ENCODE measurements at regions not wholly inside any gene's neighbourhood (a gene's known extent, or its start where the extent isn't known, plus 50 kb on each side); places are given as distances from the start of the nearest gene placed in this dataset.

- no peak for TF ChIP-seq EZH2 (IDR thresholded peaks at IDR 0.05; ENCODE audit: borderline replicate concordance)
- TF ChIP-seq, protein P1, sequence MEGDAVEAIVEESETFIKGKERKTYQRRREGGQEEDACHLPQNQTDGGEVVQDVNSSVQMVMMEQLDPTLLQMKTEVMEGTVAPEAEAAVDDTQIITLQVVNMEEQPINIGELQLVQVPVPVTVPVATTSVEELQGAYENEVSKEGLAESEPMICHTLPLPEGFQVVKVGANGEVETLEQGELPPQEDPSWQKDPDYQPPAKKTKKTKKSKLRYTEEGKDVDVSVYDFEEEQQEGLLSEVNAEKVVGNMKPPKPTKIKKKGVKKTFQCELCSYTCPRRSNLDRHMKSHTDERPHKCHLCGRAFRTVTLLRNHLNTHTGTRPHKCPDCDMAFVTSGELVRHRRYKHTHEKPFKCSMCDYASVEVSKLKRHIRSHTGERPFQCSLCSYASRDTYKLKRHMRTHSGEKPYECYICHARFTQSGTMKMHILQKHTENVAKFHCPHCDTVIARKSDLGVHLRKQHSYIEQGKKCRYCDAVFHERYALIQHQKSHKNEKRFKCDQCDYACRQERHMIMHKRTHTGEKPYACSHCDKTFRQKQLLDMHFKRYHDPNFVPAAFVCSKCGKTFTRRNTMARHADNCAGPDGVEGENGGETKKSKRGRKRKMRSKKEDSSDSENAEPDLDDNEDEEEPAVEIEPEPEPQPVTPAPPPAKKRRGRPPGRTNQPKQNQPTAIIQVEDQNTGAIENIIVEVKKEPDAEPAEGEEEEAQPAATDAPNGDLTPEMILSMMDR (IDR thresholded peaks at IDR 0.05; ENCODE audit: poor library complexity): no peak
- no peak for TF ChIP-seq EZH2phosphoT487 (IDR thresholded peaks at IDR 0.05; ENCODE audit: low read depth, severe bottlenecking, unreplicated experiment)
- no peak overlapping the region for H2AFZ ChIP-seq
- H3K4me1 ChIP-seq (ENCODE audit: insufficient read depth): peaks cover 57% of the 10 kb centered on the region
- peak; percentile 48 for DNase-seq (ENCODE audit: low spot score)
- peak overlapping the region; percentile 18 for H3K4me2 ChIP-seq
- no peaks in the 10 kb centered on the region for H3K79me2 ChIP-seq
- no peaks in the 10 kb centered on the region for H3K36me3 ChIP-seq (replicated peaks; ENCODE audit: insufficient read depth, low read depth)
- no peaks in the 10 kb centered on the region for H4K20me1 ChIP-seq (ENCODE audit: insufficient read depth, poor library complexity, severe bottlenecking)
- H3K27me3 ChIP-seq: no peaks in the 10 kb centered on the region
- no peaks in the 10 kb centered on the region for H3K9me2 ChIP-seq (replicated peaks; ENCODE audit: insufficient read depth)
- no peak overlapping the region for H3K4me3 ChIP-seq
- no peaks in the 10 kb centered on the region for H3K9me3 ChIP-seq (ENCODE audit: low read depth)
- 71% methylated on average over 3 of the region's 3 CpGs for WGBS (ENCODE audit: low lambda C conversion rate, missing lambda C conversion rate)
- H3K27ac ChIP-seq: peak overlapping the region; percentile 72
Measured at GRCh38 chr1:228933753-228934152, 198.5 kb downstream of the RHOU start.

- no peaks in the 10 kb centered on the region for H3K27me3 ChIP-seq
- no peak overlapping the region for H2AFZ ChIP-seq
- H3K9me3 ChIP-seq (ENCODE audit: low read depth): no peaks in the 10 kb centered on the region
- H3K79me2 ChIP-seq: no peaks in the 10 kb centered on the region
- H3K4me2 ChIP-seq: peak overlapping the region; percentile 46
- WGBS (ENCODE audit: low lambda C conversion rate, missing lambda C conversion rate): 78% methylated on average over 4 of the region's 4 CpGs
- H3K27ac ChIP-seq: peak overlapping the region; percentile 76
- H3K4me1 ChIP-seq (ENCODE audit: insufficient read depth): peaks cover 53% of the 10 kb centered on the region
- H3K4me3 ChIP-seq: no peak overlapping the region
- no peaks in the 10 kb centered on the region for H3K9me2 ChIP-seq (replicated peaks; ENCODE audit: insufficient read depth)
- no peaks in the 10 kb centered on the region for H3K36me3 ChIP-seq (replicated peaks; ENCODE audit: insufficient read depth, low read depth)
- no peaks in the 10 kb centered on the region for H4K20me1 ChIP-seq (ENCODE audit: insufficient read depth, poor library complexity, severe bottlenecking)
- TF ChIP-seq, protein P1 (IDR thresholded peaks at IDR 0.05; ENCODE audit: poor library complexity): no peak
- TF ChIP-seq EZH2phosphoT487 (IDR thresholded peaks at IDR 0.05; ENCODE audit: low read depth, severe bottlenecking, unreplicated experiment): no peak
- TF ChIP-seq EZH2 (IDR thresholded peaks at IDR 0.05; ENCODE audit: borderline replicate concordance): no peak
- peak; percentile 60 for DNase-seq (ENCODE audit: low spot score)
Measured at GRCh38 chr1:228935198-228935663, 200.0 kb downstream of the RHOU start.

GRCh38 chr1:228935855-228936727 is 200.8 kb downstream of the RHOU start:
- H3K9me3 ChIP-seq (ENCODE audit: low read depth): no peaks in the 10 kb centered on the region
- H3K79me2 ChIP-seq: no peaks in the 10 kb centered on the region
- H3K27ac ChIP-seq: peak overlapping the region; percentile 76
- H3K4me3 ChIP-seq: no peak overlapping the region
- no peaks in the 10 kb centered on the region for H3K36me3 ChIP-seq (replicated peaks; ENCODE audit: insufficient read depth, low read depth)
- H3K4me1 ChIP-seq (ENCODE audit: insufficient read depth): peaks cover 46% of the 10 kb centered on the region
- WGBS (ENCODE audit: low lambda C conversion rate, missing lambda C conversion rate): 69% methylated on average over 15 of the region's 15 CpGs
- no peak overlapping the region for H2AFZ ChIP-seq
- H3K4me2 ChIP-seq: no peak overlapping the region
- TF ChIP-seq, protein P1 (IDR thresholded peaks at IDR 0.05; ENCODE audit: poor library complexity): no peak
- no peak for TF ChIP-seq EZH2phosphoT487 (IDR thresholded peaks at IDR 0.05; ENCODE audit: low read depth, severe bottlenecking, unreplicated experiment)
- TF ChIP-seq EZH2 (IDR thresholded peaks at IDR 0.05; ENCODE audit: borderline replicate concordance): no peak
- no peaks in the 10 kb centered on the region for H3K9me2 ChIP-seq (replicated peaks; ENCODE audit: insufficient read depth)
- H3K27me3 ChIP-seq: no peaks in the 10 kb centered on the region
- DNase-seq (ENCODE audit: low spot score): peak; percentile 41
- H4K20me1 ChIP-seq (ENCODE audit: insufficient read depth, poor library complexity, severe bottlenecking): no peaks in the 10 kb centered on the region

Measured in hepatocyte (in vitro differentiated cells).